HG03571 (cell line): ENCODE measurements at regions not wholly inside any gene's neighbourhood (a gene's known extent, or its start where the extent isn't known, plus 50 kb on each side); places are given as distances from the start of the nearest gene placed in this dataset.
"Not testable (repeated sequence)": the region's sequence is repeated elsewhere in the genome, so short reads cannot be mapped to it uniquely, and the experiment has no call there.

Experiments used
- ATAC-seq: cut with Tn5 transposase; IDR thresholded peaks from one replicate; pipeline ENCODE4 v1.9.1; 2021; ENCODE audit not compliant: unreplicated experiment

GRCh38 chr6:77089776-77090175 is 373.5 kb downstream of the HTR1B start:
- ATAC-seq: no peak

- not testable (repeated sequence) for ATAC-seq
These were observed 375.4 kb downstream of the HTR1B start for GRCh38 chr6:77087794-77088318.

GRCh38 chr6:77074037-77074713 is 389.1 kb downstream of the HTR1B start:
- ATAC-seq: no peak

- ATAC-seq: no peak
These were observed 389.9 kb downstream of the HTR1B start for GRCh38 chr6:77073410-77073760.

GRCh38 chr6:77072694-77073409 is 390.4 kb downstream of the HTR1B start:
- ATAC-seq: no peak

GRCh38 chr6:77063494-77063893 is 399.8 kb downstream of the HTR1B start:
- ATAC-seq: no peak

GRCh38 chr6:77055711-77056110 is 407.6 kb downstream of the HTR1B start:
- no peak for ATAC-seq

- ATAC-seq: no peak
These were observed 422.6 kb downstream of the HTR1B start for GRCh38 chr6:77040568-77041195.

GRCh38 chr6:77038807-77039206 is 424.5 kb downstream of the HTR1B start:
- no peak for ATAC-seq

GRCh38 chr6:77037439-77037838 is 425.9 kb downstream of the HTR1B start:
- ATAC-seq: no peak

- no peak for ATAC-seq
These were observed 426.9 kb downstream of the HTR1B start for GRCh38 chr6:77036400-77036799.

GRCh38 chr6:77034161-77034560 is 429.1 kb downstream of the HTR1B start:
- no peak for ATAC-seq

GRCh38 chr6:77030929-77031674 is 432.2 kb downstream of the HTR1B start:
- ATAC-seq: no peak

- no peak for ATAC-seq
These were observed 436.9 kb downstream of the HTR1B start for GRCh38 chr6:77026341-77026740.

GRCh38 chr6:77025736-77026223 is 437.5 kb downstream of the HTR1B start:
- no peak for ATAC-seq

- ATAC-seq: no peak
These were observed 441.5 kb downstream of the HTR1B start for GRCh38 chr6:77021778-77022177.

GRCh38 chr6:77021232-77021631 is 442.1 kb downstream of the HTR1B start:
- ATAC-seq: no peak

GRCh38 chr6:77019081-77019480 is 444.2 kb downstream of the HTR1B start:
- no peak for ATAC-seq

GRCh38 chr6:77017537-77017936 is 445.8 kb downstream of the HTR1B start:
- no peak for ATAC-seq

- no peak for ATAC-seq
These were observed 447.9 kb downstream of the HTR1B start for GRCh38 chr6:77015350-77015749.

GRCh38 chr6:77011929-77012545 is 451.3 kb downstream of the HTR1B start:
- ATAC-seq: no peak
